ENCODE measurements at regions not wholly inside any gene's neighbourhood (a gene's known extent, or its start where the extent isn't known, plus 50 kb on each side); places are given as distances from the start of the nearest gene placed in this dataset.
"Not testable (repeated sequence)": the region's sequence is repeated elsewhere in the genome, so short reads cannot be mapped to it uniquely, and the experiment has no call there.

DNA sequence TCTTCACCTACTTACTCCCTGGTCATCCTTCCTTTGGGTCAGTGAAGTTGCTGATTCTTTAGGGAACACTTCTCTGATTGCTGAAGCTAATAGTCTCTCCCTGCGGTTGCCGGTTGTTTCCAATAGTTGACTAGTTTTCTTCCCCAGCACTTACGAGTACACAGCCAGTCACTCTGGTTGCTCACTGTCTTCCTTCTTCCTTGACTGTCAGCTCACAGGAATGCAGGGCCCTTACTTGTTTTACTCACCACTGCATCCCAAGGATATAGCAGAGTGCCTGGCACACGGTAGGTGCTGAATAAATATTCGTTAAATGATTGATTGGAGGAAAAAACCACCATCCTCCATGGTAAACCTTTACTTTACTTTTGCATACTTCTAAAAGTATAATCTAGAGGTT is 345.0 kb downstream of the QKI start:
- H3K27ac ChIP-seq, result no peak overlapping the region
- peak; percentile 18 for DNase-seq (ENCODE audit: low read depth, low spot score)

DNA sequence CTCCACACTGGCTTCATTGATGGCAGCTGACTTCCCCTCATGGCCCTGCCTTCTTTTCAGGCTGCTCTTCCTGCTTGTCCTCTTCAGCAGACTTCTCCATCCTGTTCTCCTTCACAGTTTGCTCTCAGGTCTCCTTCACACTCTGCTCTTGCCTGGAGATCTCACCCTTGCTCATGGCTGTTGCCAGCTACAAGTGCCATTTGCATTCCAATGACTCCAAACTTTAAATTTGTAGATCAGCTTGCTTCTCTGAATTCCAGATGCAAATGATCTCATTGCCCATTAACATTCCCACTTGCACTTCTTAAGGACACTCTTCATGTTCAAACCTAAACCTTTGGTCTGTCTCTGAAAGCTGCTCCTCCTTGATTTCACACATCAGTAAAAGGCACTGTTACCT is 343.0 kb downstream of the QKI start:
- DNase-seq (ENCODE audit: low read depth, low spot score), result no peak
- no peak overlapping the region for H3K27ac ChIP-seq

GRCh38 chr6:163756079-163756478 is 341.6 kb downstream of the QKI start:
- no peak overlapping the region for H3K27ac ChIP-seq
- DNase-seq (ENCODE audit: low read depth, low spot score), result no peak

- H3K27ac ChIP-seq, result no peak overlapping the region
- DNase-seq (ENCODE audit: low read depth, low spot score), result no peak
Observed at GRCh38 chr6:163754866-163755265, 340.3 kb downstream of the QKI start.

GRCh38 chr6:163753430-163753829 is 338.9 kb downstream of the QKI start:
- no peak for DNase-seq (ENCODE audit: low read depth, low spot score)
- no peak overlapping the region for H3K27ac ChIP-seq

- H3K27ac ChIP-seq, result no peak overlapping the region
- no peak for DNase-seq (ENCODE audit: low read depth, low spot score)
Observed at GRCh38 chr6:163752446-163752845, 337.9 kb downstream of the QKI start.

DNA sequence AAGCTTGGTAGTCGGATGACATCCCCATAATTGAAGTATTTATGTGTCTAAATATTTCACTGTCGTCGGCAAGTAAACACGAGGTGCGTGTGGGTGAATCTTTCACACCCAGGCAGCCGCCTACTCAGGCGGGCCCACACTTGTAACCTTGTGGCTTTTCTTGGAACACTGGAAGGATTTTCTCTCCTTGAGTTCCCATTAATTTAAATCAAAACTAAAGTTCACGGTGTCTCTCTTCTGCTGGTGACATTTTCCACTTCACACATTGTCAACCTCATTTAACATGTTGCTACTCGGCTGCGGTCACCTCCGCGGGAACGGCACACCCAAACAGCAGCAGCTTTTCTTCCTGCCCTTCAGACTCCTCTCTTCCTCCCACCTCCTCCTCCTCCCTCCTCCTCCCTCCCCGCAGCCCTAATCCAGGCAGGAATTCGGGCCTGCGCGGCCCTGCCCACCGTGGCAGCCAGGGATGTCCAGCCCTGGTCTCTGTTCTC is 336.6 kb downstream of the QKI start:
- no peak for DNase-seq (ENCODE audit: low read depth, low spot score)
- no peak overlapping the region for H3K27ac ChIP-seq

GRCh38 chr6:163750431-163751031 is 336.0 kb downstream of the QKI start:
- DNase-seq (ENCODE audit: low read depth, low spot score), result no peak
- H3K27ac ChIP-seq, result no peak overlapping the region

DNA sequence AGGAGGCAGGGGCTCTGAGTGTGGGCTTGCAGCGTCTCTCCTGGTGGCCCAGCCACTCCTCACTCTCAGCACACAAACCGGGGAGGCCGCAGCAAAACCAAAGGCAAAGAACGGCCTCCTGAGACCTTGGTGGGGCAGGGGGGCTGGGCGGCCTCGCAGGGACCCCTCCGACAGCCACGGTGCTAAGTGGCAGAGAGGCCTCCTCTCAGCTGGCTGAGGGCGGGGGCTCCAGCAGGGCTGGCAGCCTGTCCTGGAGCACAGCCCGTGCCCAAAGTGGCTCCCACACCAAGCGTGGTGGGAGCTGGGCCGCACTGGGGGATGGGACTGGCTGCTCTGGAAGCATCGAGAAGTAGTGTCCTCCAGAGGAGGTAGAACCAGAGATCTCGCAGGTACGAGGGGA is 334.4 kb downstream of the QKI start:
- DNase-seq (ENCODE audit: low read depth, low spot score), result no peak
- H3K27ac ChIP-seq, result no peak overlapping the region

DNA sequence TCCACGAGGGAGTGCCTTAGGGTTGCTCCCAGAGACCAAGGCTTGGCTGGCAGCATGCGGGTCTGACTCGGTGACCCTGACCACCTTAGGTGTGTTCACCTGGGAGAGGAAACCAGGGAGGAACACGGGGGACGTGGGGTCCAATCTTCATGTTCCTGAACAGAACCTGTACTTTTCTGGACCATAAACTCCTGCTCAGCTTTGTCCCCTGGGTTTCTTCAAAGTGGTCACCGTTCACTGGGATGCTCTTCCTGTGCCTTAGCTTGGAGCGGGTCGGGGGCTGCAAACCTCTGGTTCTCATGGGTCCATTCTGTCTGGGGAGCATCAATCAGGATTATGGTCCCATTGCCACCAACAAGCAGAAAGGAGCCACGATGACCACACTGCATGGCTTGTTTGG is 333.5 kb downstream of the QKI start:
- DNase-seq (ENCODE audit: low read depth, low spot score), result no peak
- H3K27ac ChIP-seq, result no peak overlapping the region

DNA sequence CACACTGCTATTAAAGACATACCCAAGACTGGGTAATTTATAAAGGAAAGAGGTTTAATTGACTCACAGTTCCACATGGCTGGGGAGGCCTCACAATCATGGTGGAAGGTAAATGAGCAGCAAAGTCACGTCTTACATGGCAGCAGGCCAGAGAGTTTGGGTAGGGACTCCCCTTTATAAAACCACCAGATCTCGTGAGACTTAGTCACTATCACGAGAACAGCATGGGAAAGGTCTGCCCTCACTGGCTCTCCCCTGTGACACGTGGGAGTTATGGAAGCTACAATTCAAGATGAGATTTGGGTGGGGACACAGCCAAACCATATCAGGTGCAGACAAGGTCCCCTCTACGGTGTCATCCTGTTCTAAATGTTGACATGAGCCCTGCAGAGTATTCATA is 332.5 kb downstream of the QKI start:
- not testable (repeated sequence) for H3K27ac ChIP-seq; DNase-seq (ENCODE audit: low read depth, low spot score)

GRCh38 chr6:163745536-163746400 is 331.2 kb downstream of the QKI start:
- no peak overlapping the region for H3K27ac ChIP-seq
- DNase-seq (ENCODE audit: low read depth, low spot score), result peak; percentile 52

DNA sequence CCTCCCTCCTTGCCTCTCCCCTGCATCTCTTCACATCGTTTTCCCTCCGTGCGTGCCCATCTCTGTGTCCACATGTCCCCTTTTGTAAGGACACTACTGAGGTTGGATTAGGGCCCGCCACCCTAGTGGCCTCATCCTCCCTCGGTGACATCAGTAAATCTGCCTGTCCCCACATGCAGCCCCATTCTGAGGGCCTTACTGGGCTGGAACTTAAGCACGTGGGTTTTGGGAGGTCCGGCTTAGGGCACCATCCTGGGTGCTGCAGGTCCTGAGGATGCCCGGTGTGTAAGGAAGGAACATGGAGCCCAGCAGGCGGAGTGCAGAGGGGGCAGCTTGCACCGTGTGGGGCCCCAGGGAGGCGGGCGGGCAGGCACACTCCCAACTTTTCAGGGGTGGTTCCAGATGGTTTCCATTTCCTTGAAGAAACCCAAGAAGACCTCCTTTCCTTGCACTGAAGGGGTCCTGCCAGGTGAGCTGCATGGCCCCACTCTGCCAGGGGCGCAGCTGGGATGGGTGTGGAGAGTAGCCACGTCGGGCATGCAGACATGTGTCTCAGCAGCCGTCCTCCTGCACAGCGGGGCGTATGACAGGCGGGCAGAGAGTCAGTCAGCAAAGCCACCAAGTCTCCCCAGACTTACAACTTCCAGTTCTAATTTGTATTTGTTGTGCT is 329.9 kb downstream of the QKI start:
- no peak for DNase-seq (ENCODE audit: low read depth, low spot score)
- no peak overlapping the region for H3K27ac ChIP-seq

DNA sequence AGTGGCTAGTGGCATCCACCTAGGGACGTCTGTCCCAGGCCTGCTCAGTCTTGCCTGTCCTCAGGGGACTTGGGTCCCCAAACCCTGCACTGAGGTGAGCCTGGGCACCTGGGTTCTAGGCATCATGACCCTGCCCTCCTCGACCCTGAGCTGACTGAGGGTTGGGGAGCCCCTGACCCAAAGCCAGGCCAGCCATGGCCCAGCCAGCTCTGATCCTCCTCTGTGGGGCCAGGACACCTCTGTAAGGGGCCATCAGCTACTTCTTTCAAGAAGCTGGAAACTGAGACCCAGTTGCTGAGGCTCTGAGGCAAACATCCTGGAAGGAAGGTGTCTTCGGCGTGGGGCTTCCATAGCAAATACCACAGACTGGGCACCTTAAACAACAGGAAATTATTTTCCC is 329.3 kb downstream of the QKI start:
- H3K27ac ChIP-seq, result no peak overlapping the region
- no peak for DNase-seq (ENCODE audit: low read depth, low spot score)

DNA sequence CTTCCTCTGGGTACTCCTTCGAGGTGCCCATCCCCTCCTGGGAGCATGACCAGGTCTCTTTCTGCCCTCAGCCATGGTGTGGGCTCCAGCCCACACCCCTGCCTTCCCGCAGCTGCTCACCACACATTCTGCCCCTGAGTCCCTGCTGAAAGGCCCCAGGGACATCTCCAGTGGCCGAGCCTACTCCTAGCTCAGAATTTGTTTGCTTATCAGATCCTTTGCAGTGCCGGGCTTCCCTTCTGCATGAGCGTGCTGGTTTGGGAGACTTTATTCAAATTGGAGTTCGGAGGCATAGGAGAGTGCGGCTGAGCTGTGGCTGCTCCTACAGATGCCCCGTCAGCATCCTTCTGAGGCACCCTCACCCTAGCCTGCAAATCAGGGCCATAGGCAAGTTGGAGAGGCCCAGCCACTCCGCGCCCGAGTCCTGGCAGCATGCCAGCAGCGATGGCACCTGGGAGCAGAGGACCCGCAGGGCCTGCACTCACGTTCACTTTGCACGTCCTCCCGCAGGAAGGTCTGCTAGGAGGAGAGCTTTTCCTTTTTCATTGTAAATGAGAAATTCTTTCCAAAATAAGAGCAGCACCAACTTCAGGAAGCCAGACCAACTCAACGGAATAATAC is 327.3 kb downstream of the QKI start:
- no peak for DNase-seq (ENCODE audit: low read depth, low spot score)
- no peak overlapping the region for H3K27ac ChIP-seq

GRCh38 chr6:163741342-163741741 is 326.8 kb downstream of the QKI start:
- no peak for DNase-seq (ENCODE audit: low read depth, low spot score)

DNA sequence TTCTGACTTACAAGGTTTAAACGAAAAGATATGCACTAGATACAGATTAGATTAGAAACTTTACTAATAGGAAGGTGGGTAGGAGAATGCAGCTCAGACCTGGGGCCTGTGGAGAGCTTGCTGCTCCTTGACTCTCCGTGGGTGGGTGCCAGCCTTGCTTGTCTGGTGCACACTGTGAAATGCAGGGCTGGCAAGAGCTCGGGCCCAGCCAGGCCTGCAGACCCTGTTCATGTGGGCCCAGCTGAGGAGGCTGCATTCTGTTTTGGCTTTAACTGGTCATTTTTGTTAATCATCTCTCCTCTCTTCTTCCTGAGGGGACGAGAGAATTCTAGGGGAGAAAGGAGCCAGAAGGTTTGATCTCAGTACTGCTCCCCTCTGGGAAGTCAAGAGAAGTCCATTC is 325.4 kb downstream of the QKI start:
- H3K27ac ChIP-seq, result no peak overlapping the region

More at GRCh38 chr6:163741342-163741741, 326.8 kb downstream of the QKI start:
- no peak overlapping the region for H3K27ac ChIP-seq

DNA sequence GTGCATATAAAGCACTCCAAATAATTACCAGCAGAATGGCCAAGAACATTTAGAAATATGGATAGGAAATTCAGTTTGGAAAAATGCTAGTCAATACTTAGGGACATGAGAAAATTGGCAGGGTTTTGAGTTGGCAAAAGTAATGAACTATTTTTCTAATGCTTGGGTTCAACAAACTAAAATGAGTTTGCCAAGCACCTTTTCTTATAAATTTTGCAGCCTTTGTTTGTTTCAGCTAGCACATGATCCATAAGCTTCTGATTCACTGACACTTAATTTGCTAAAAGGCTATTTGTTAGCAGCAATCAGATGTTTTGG is 324.8 kb downstream of the QKI start:
- H3K27ac ChIP-seq, result no peak overlapping the region
- no peak for DNase-seq (ENCODE audit: low read depth, low spot score)

More for the DNA sequence above, 325.4 kb downstream of the QKI start:
- no peak for DNase-seq (ENCODE audit: low read depth, low spot score)

DNA sequence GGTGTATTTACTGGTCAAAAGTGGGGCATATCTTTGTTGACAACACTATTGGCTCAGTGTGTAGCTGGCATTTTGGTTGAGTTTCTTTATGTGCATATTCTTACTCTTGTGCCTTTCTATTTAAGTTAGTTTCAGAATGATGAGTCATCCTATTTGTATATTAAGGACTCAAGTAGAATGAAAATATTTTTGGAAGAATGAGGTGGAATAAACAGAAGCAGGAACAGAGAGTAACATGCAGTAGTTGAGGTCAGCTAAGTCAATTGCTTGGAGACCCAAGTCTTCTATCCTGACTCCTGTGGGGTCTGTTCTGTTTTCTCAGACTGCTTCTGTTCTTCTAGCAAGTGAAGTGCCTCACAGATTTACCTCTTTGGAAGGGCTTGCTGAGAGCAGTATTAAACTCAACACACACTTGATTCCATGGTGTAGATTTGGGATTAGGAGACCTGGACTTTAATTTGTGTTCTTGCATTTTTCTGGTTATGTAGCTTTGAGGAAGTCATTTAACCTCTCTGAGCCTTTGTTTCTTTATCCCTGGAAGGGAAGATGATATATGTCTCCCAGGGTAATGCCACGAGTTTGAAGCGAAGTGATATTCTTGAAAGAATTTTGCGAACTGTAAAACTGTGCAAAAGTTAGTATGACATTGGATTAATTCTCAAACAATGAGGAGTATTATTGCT is 324.3 kb downstream of the QKI start:
- DNase-seq (ENCODE audit: low read depth, low spot score), result no peak
- H3K27ac ChIP-seq, result no peak overlapping the region

DNA sequence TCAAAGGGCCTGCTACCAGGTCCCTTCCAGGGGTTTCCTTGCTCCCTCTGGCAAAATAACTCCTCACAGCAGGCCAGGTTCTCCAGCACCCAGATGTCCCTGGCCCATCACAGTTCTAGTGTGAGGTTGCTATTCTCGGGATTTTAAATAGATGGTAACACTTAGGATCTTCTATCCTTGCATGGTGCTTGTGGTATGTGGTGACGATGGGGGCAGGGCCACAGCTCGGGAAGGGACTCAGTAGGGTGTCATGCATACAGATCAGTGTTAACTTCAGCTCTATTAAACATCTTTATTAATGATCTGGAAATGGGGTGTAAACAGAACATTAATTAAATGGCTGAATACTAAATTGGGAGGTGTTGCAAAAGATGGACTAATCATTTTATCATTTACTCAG is 323.8 kb downstream of the QKI start:
- DNase-seq (ENCODE audit: low read depth, low spot score), result no peak

More for the DNA sequence above, 323.8 kb downstream of the QKI start:
- H3K27ac ChIP-seq, result no peak overlapping the region

Data from epithelial cell of prostate (primary cell).